ENCODE measurements at regions not wholly inside any gene's neighbourhood (a gene's known extent, or its start where the extent isn't known, plus 50 kb on each side); places are given as distances from the start of the nearest gene placed in this dataset.

DNA sequence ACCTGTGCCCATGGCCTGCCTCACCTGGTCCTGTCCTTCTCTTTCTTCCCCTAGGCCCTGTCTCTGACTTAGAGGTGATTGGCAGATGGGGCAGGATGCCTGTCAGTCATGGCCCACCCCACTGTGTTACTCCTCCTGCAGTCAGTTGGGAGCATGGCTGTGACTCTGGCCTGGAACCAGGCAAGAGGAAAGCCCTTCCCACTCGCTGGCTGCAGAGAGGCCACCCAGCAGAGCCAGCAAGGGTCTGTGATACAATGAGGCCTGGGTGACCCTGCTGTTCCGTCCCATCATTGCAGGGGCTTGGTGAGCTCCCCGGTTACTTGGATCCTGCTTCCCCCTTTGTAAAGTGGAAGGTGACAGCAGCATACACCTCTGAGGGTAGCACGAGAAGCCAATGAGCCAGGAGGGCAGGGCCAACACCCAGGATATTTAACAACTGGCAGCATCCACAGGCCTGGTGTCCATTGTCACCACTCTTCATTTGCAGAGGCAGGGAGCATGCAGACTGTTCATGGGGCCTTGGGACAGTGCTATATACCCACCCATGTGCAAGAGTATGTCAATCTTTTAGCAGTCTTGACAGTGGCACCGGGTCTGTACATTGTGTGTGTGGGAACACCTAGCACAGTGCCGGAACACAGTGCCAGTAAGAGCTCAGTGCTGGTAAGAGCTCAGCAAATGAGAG lies 191.0 kb upstream of the C1orf174 start:
- DNase-seq: no peak

DNA sequence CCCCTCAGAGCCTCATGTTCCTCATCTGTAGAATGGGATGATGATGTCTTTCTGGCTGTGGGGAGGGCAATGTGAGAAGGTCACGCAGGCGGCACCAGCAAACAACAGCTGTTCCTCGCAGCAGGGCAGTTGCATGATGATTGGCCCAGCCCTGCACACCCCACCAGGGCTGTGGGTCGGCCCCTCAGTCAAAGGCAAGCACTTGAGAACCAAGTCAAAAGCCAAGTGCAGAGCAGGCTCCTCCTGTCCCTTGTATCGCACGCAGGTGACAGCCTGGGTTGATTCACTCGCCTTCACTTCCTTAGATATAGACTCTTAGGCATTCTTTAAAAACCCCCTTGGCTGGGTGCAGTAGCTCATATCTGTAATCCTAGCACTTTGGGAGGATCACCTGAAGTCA lies 191.9 kb upstream of the C1orf174 start:
- DNase-seq: no peak

DNA sequence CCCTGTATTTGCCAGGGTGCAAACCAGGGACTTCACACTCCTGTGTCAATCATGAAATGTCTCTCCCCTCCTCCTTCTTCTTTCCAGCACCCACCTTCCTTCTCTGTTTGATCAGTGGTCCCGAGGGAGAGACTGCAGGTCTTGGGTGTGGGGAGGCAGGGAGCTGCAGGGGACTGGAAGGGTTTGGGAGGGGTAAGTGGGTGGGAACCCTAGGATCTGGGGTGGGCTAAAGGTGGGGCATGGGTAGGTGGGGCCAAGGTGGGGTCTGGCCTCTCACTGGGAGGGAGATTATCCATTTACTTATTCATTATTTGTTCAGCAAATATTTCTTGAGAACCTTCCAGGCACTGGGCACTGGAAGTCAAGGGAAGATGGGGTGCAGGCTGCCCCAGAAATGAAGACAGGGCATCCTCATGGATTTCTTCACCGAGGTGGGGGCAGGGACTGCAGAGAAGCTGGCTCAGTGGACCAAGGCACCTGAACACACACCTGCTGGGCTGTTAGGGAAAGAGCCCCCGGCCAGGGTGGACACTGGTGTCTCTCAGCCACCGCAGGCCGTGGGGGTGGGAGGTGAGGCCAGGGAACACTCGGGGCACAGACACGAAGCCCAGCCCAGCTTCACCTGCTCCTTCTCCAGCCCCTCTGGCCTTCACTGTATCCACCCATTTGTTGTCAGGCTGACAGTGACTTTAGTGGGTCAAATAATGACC lies 193.9 kb upstream of the C1orf174 start:
- DNase-seq: no peak

DNA sequence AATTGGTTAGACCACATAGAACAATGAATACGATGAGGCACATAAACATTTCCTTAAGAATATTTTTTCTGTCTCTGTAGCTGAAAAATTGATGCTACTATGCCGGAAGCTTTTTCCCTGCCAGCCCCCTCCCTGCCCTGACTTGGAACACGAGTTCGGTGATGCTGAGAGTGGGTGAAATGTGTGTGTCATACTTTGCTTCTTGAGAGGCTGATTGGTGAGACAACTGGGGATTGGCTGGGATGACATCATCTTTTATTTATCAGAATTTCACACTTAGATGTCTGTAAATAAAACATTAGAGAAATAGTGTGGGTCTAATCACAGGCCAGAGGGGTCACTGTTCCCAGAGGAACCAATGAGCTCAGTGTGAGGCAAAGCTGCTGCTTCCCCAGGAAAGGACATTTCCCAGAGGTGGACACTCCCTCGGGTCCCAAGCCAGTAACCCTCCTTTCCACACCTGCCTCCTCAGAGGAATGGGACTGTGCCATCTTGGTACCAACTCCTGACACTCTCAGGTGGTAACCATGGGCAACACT lies 195.4 kb upstream of the C1orf174 start:
- DNase-seq: no peak

DNA sequence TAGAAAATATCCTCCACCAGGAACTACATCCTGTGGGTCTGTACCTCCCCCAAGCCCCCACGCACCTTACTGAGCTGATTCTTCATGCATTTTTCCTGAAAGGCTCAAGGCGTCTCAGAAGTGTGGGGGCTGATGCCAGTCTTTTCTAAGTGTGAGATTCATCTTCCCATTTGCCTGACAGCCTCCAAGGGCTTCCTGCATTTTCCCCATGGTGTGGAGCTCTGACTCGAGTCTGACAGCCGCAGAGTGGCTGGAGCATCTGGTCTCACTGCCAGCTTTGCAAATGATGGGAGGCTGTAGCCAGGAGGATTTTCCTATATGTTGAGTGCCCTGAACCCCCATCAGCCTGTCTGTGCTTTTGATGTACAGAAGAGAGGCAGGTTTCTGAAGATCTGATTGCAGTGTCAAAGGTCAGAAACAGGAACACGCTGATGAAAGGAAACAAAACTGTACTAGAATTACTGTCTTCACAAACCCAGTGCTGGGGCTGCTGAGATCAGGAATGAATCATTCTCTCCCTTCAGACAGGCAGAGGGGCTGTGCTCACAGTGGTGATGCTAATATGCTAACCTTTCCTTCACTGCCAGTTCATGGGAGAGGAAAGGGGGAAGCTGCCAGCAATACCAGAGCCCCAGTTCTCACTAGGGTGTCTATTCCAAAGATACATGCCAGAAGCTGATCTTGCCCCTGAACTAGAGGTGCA lies 201.5 kb upstream of the C1orf174 start:
- no peak for DNase-seq

DNA sequence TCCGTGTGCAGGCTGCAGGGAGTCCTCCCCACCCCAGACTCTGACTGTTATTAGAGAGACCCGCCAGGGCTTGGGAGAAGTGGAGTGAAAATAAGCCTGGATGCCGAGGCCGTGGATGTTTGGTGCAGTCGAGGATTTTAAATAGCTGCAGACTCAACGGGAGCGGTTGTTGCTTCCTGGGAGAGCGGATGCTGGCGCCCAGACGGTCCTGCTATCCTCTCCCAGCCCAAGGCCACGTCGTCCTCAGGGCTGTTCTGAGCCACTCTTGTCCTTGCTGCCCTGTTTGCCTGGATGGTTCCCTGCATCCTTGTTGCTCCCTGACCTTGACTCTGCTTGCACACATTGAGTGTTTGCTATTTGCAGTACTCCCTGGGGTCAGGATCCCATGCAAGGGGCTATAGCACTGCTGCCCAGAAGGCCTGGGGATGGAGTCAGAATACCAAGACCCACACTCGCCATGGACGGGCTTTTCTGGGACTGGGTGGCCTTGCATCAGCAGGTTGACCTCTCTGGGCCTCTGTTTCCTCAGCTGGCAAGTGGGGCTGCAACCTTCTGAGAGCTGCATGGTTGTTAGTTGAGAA lies 205.3 kb upstream of the C1orf174 start:
- DNase-seq: no peak

DNA sequence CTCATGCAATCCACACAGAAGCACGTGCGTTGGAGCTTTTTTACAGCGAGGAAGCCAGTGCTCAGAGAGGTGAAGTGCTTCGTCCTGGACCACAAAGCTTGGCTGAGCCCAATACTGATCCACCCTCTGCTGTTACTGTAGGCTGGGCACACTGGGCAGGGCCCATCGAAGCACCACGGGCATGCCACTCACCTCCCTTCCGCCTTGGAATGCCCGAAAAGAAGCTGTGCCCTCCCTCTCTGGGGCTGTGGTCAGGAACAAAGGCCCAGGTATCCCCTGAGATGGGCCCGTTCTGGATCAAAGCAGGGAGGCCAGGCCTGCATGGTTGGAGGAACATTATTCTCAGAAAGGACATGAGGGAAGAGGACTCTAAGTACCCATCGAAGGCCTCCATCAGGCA lies 206.7 kb upstream of the C1orf174 start:
- no peak for DNase-seq

DNA sequence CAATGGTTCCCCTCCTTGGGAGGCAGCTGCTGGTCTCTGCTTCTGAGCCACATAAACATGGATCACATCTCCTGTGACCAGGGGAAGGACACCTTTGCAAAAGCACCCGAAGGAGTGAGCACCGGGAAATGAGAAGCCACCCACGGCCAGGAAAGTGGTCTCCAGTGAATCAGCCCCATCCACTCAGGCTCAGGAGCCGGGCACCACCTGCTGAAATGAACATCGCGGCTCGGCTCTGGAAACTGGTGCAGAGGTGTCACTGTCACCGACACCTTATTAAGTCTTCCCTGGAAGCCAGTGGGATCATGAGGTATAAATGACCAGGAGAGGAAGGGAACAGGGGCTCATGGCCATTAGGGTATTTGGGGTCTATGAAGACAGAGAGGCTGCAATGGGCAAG lies 207.2 kb upstream of the C1orf174 start:
- no peak for DNase-seq

DNA sequence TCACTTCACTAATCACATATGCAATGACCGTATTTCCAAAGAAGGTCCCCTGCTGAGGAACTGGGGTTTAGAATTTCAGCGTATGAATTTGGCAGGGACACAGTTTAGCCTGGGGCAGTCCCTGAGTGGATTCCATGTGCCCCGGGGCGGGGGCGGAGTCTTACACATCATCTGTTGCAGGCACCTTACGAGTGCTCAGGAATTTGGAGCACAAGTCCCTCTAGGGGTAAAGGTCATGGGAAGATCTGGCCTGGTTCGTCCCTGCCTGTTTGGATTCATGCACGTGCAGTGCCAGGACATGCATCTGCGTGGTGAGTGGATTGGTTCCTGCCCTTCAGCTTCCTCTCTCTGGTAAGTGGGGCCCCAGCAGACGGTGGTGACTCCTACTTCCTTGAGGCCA lies 208.3 kb upstream of the C1orf174 start:
- no peak for DNase-seq

DNA sequence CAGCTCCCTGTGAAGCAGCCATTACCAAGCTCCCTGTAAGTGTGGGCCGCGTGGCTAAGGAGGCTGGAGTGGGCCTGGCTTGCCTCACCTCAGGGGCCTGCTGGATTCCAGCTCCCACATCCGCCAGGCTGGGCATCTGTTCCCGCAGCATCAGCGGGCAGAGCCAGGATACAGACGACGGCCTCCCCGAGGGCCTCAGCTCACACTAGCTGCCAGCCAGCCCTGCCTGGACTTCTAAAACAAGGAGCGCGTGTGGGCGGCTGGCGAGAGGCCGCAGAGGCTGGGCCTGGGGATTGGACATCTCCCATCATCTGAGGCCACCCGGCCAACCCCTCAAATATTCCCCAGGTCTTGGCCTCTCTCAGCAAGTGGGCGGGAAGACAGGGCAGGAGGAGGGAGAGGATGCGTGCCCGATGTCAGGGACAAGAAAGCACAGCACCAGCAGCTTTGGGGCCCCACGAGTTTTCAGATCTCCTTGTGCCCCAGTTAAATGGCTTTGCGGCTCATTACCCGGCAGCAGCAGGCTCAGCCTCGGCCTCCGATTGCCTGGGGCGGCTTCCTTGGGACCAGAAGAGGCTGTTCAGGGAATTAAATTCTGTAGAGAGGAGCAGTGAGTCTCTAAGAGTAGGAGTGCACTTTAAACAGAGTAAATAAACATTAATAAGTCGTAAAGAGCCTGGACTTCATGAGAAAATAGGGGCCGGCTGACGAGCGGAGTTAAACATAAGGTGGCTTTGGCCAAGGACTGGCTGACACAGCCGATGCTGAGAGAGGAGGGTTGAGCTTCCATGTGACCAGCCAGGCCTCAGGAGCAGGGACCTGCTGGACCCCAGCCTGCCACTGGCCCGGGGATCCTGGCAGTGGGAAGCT lies 208.9 kb upstream of the C1orf174 start:
- DNase-seq: no peak

DNA sequence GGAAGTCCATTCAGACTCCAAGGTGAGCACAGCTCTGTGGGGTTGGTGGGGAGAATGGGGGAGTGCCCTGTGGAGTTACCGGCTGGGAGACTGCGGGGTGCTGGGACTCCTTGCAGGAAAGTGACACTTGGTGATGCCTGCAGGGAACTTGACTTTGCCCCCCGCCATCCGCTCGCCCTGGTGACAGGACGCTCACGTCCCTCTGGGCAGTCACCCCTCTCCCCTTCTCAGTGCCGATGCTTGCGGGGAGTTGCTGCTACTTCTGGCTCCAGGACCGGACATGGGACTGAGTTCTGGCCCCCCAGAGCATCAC lies 209.5 kb upstream of the C1orf174 start:
- no peak for DNase-seq

DNA sequence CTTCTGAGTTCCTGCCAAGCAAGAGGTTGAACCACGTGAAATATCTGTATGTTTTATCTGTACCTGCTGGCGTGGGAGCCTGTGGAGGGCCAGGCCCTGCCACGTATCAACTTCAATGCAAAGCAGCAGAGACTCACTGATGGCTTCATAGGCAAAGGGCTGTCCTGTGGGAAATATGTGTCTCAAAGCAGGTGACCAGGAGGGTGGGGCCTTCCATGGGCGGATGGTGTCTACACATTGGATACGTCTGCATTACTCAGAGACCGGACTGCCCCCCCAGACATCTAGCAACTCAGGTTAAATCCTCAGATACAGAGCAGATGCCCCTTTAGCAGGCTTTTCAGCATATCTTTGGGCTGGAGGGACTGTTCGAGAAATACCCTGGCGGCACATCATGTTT lies 210.8 kb upstream of the C1orf174 start:
- DNase-seq: no peak

DNA sequence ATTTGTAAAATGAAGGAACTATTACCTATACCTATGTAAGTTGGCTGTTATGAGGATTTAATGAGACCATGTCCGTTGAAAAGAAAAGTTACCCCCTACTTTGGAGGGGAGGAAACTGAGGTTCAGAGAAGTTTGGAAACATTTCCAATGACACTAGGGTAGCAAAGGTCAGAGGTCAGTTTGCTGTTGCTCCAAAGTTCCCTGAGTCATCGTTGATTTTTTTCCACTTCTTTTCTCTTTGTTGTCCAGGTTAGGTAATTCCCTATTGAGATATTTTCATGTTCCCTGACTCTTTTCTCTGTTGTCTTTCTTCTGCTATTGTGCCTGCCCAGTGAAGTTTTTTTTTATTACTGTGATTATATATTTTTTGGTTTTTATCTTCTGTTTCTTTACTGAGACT lies 213.8 kb upstream of the C1orf174 start:
- DNase-seq: no peak

DNA sequence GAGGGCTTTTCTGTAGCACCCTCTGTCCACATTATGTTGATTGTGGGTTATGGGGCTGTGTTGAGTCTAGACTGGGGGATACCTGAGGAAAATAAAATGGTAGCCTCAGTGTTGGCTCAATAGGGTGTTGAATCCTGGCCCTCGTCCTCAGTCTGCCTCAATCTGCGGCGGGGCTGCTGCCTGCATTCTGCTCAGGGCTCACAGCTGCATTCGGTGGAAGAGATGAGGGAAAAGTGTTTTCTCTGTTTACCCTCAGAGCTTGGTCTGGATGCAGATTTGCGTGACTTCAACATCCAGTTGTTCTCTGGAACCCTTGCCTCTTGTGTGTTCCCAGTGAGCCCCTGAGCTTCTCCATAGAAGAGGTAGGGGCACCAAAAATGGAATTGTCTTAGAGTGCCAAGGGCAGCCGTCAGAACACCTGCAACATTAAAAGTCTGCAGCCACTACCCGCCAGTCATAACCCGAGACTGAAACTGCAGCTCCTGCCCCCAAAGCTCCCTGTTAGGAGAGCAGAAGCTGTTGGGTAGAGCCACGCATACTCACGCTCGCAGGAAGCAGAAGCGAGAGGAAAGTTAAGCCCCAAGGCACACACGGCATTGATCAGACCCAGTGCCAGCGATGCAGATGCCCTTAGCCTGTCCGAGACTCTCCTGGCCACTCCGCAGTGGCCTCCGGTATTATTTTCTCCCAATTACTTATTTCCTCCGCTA lies 215.3 kb upstream of the C1orf174 start:
- DNase-seq: no peak

DNA sequence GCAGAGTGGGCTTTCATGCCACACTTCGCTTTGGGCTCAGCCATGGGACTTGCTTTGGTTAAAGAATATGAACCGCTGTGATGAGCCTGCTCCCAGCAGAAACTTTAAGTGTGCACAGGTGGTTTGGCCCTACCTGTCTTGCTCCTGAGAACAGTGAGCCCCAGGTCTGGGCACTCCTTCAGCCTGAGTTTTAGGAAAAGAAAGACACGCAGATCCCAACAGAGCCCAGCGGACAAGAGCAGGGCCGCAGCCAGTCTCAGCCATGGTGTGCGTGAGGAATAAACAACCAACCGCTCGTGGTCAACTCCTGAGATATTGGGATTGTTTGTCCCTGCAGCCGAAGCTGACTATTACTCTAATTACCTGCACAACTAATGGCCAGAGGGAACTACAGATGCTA lies 217.1 kb upstream of the C1orf174 start:
- no peak for DNase-seq

DNA sequence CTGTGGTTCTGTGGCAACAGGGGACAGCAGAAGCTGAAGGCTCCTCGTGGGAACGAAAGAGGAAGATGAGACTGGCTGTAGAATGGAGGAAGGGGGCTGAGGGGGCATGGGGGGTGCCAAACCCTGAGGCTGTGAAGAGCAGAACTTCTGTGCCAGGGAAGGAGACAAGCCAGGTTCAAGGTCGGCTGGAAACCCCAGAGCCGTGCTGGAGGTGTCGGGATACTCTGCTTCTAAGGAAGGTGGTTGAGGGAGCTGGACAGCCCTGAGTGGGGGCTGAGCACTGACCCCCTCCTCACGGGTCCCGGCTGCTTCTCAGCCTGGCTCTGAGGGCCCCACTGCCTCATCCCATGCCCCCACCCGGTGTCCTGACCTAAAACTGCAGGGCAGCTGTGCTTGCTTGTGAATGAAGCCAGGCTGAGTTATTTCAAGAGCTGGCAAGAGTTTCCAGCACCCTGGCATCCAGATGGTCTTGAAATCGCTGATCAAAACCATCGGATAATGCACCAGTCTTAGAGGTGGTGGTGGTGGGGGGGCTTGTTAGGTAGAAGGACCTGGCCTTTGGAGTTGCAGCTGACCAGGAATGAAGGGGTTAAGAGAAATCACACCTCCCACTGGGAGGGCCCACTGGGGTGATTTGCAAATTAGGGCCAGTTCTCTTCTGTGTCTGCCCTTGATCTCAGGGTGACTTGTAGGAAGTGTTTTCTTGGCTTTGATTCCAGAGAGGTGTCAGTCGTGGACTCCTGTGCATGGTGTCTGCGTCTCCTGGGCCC lies 218.9 kb upstream of the C1orf174 start:
- no peak for DNase-seq

DNA sequence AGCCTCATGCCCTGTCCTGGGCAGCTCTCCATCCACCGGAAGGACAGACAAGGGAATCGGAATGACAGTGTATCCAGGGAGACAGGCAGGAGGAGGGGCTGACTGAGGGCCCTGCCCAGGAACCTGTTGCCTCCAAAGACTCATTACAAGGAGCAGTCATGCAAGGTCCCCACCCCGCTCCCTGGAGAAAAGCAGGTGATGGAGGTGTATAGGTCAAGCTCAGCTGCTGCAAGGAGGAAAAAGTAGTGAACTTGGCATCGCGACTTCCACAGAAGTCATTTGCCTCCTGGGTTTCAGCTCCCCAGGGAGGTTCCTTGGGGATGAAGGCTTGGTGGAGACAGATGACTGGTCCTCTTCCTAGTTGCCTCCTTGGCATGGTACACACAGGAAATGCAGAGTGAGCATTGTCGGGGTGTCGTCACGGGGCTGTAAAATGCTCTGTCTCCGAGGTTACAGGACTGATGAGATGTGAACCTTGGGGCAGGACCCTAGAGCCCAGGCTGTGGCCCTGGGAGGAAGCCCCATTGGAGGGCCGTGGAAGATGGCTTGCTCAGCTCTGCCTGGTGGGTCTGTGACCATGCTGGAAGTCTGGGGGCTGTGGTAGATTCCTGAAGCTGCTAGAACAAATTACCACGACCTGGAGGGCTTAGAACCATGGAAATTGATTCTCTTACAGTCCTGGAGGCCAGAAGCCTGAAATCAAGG lies 219.6 kb upstream of the C1orf174 start:
- DNase-seq: no peak

DNA sequence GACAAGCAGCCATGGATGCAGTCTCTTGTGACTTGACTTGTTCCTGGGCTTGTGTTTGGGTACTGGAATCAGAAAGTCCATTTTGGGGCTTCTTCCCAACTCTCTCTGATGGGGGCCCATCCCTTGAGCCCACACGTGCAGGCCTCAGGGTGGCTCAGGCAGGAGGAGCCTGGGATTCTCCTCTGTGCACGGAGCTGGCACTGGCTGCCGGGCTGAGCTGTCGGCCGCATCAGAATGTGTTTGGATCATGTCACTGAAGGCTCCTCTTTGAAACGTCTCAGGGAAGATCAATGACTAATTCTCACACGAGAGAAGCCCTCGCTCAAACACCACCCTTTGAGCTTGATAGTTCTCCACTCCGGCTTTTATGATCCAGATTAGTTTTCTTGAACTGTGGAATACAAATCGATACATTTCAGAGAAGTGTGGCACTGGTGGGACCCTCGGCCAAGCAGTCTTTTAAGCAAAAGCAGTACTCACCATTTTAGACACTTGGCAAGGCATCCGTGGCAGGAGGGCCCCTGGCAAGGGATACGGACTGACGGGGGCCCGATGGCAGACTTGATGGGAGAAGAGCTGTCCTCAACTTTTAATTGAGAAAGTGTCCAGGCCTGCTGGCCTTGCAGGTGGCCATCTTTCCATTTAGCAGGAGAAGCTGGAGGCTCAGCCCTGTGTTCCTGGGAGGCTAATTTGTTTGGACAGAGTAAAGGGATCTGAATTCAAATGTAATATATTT lies 220.7 kb upstream of the C1orf174 start:
- no peak for DNase-seq

DNA sequence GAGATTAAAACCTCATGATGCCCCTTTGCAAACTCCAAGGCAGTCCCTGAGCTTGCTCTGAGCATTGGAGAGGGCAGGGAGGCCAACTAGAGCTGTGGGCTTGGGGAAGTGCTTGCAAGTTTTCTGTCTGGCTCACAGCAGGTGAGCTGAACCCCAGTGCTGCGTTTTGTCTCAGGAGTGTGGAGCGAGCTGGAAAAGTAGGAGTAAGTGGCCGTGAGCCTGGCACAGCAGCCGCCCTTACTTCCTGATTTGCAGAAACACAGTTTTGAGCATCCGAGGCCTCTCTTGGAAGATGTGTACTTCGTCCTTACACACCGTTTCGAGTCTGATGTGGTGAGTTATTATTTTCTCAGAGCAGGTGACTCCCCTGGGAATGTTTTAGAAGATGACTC lies 221.2 kb upstream of the C1orf174 start:
- no peak for DNase-seq

Measured in SW 1271 (cell line).